ENCODE measurements at regions not wholly inside any gene's neighbourhood (a gene's known extent, or its start where the extent isn't known, plus 50 kb on each side); places are given as distances from the start of the nearest gene placed in this dataset.

DNA sequence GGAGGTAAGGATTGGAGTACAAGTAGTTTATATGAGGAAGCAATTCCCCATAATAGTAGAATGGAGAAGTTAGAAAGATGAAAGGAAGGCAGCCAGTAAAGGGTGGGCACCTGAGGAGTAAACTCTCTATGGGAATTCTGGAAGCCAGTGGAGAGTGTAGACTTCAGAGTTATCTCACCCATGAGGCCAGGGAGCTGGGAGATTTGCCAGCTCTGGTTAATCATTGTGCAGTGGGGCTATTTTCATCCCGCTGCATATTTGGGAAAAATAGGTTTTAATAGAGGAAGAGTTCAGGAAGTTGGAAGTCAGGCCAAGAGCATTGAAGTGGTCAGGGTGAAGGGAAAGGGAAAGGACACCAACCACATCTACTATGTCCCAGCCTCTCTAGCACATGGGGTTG, 242.3 kb upstream of the BRINP1 start:
- TF ChIP-seq, protein P1, sequence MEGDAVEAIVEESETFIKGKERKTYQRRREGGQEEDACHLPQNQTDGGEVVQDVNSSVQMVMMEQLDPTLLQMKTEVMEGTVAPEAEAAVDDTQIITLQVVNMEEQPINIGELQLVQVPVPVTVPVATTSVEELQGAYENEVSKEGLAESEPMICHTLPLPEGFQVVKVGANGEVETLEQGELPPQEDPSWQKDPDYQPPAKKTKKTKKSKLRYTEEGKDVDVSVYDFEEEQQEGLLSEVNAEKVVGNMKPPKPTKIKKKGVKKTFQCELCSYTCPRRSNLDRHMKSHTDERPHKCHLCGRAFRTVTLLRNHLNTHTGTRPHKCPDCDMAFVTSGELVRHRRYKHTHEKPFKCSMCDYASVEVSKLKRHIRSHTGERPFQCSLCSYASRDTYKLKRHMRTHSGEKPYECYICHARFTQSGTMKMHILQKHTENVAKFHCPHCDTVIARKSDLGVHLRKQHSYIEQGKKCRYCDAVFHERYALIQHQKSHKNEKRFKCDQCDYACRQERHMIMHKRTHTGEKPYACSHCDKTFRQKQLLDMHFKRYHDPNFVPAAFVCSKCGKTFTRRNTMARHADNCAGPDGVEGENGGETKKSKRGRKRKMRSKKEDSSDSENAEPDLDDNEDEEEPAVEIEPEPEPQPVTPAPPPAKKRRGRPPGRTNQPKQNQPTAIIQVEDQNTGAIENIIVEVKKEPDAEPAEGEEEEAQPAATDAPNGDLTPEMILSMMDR (IDR thresholded peaks at IDR 0.05; ENCODE audit: low read depth, low read length, missing input control): no peak
- TF ChIP-seq, protein P2, sequence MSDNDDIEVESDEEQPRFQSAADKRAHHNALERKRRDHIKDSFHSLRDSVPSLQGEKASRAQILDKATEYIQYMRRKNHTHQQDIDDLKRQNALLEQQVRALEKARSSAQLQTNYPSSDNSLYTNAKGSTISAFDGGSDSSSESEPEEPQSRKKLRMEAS (IDR thresholded peaks at IDR 0.05): no peak
- no peak for TF ChIP-seq ZBTB33 (IDR thresholded peaks at IDR 0.05)
- no peak for TF ChIP-seq YY1 (IDR thresholded peaks at IDR 0.05)
- no peak for TF ChIP-seq NR2F2 (IDR thresholded peaks at IDR 0.05)
- no peak for TF ChIP-seq SP1 (IDR thresholded peaks at IDR 0.05)
- TF ChIP-seq EGR1 (IDR thresholded peaks at IDR 0.05; ENCODE audit: low read depth in 2 of 2): no peak
- TF ChIP-seq RXRA (IDR thresholded peaks at IDR 0.05): no peak
- TF ChIP-seq, protein P3, sequence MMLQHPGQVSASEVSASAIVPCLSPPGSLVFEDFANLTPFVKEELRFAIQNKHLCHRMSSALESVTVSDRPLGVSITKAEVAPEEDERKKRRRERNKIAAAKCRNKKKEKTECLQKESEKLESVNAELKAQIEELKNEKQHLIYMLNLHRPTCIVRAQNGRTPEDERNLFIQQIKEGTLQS (IDR thresholded peaks at IDR 0.05): no peak
- TF ChIP-seq GABPA (IDR thresholded peaks at IDR 0.05 in 1 of 2, conservative IDR thresholded peaks at IDR 0.05 in 1 of 2): no peak
- no peak for TF ChIP-seq RAD21 (IDR thresholded peaks at IDR 0.05)
- TF ChIP-seq HNF4A (conservative IDR thresholded peaks at IDR 0.05): no peak
- TF ChIP-seq FOXA1 (IDR thresholded peaks at IDR 0.05): no peak

Measured in liver (tissue), 3 donors.